KBM-7 (cell line): ENCODE measurements at regions not wholly inside any gene's neighbourhood (a gene's known extent, or its start where the extent isn't known, plus 50 kb on each side); places are given as distances from the start of the nearest gene placed in this dataset.

Experiments used
- DNase-seq: peaks from one replicate; pipeline ENCODE4 v3.0.0-alpha.2; 2015
- in situ Hi-C: fragments of 300-500 bp; cut with MboI; formaldehyde crosslinking; loops from 2 replicates; pipeline ENCODE4 v1.14.3; 2020; ENCODE audit warnings: low sequenced_read_pairs, low pct_unique_long_range_greater_than_20kb, mixed read lengths

- in situ Hi-C loops = no loop called here
Measured at GRCh38 chr22:47561115-47561675, 798.7 kb downstream of the TBC1D22A start.

GRCh38 chr22:47558828-47559700 lies 796.6 kb downstream of the TBC1D22A start:
- in situ Hi-C loops = no loop called here
- no peak for DNase-seq

More at GRCh38 chr22:47561115-47561675, 798.7 kb downstream of the TBC1D22A start:
- DNase-seq = no peak

DNA sequence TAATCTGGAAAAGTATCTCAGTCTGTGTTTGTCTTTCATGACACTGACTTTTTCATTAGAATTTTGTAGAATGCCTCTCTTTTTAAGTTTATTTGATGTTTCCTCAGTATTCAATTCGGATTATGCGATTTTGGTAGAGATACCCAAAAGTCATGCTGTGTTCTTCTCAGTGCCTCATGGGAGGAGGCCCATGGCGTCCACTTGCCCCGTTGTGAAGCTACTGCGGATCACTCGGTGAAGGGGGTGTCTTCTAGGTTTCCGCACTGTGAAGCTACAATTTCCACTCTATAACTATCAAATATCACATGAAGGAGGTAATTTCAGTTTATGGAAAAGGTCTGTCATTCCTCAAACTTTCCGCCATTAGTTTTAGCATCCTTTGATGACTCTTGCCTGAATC lies 794.0 kb downstream of the TBC1D22A start:
- in situ Hi-C loops = no loop called here

GRCh38 chr22:47553436-47553835 lies 791.0 kb downstream of the TBC1D22A start:
- DNase-seq = no peak
- in situ Hi-C loops = no loop called here

More for the DNA sequence above, 794.0 kb downstream of the TBC1D22A start:
- no peak for DNase-seq

- DNase-seq = no peak
- in situ Hi-C loops = no loop called here
Measured at GRCh38 chr22:47552541-47553205, 790.2 kb downstream of the TBC1D22A start.

GRCh38 chr22:47552024-47552423 lies 789.6 kb downstream of the TBC1D22A start:
- no peak for DNase-seq
- in situ Hi-C loops = no loop called here

DNA sequence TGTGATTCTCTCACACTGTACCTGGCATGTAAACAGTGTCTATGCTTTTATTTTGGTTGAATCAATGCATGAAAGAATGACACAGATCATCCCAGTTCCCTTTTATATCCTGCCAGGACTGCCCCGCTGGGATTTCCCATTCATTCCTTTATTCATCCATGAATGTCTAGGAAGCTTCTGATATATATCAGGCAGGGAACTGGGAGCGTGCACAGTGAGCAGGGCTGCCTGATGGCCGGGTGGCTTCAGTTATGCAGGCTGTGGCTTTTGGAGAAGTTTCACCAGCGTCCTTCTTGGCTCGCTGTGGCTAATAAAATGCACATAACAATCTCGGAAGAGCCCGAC lies 789.0 kb downstream of the TBC1D22A start:
- no peak for DNase-seq
- in situ Hi-C loops = no loop called here

- no peak for DNase-seq
Measured at GRCh38 chr22:47550524-47551430, 788.3 kb downstream of the TBC1D22A start.

DNA sequence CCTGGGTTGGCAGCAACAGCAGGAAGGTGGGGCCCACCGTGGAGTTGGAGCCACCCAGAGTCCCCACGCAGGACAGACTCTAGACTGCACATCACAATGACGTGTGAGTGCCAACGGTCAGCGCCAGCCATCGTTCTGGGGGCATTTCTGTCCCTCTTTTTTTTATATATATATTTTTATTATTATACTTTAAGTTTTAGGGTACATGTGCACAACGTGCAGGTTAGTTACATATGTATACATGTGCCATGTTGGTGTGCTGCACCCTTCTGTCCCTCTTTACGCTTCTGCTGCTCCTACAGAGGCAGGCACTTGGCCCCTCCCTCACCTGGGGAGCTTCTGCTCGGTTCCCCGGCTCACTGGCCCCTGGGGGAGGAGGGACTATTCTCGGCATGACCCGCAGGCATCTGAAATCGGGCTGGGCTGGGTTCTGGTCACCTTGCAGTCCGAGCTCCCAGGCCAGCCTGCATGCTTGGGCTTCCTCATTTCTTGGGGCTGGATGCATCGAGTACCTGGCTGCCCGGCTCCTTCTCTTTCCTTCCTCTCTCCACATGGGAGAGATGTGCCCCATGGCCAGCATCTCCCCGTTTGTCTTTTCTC lies 787.4 kb downstream of the TBC1D22A start:
- DNase-seq = no peak
- in situ Hi-C loops = no loop called here

More at GRCh38 chr22:47550524-47551430, 788.3 kb downstream of the TBC1D22A start:
- in situ Hi-C loops = no loop called here

DNA sequence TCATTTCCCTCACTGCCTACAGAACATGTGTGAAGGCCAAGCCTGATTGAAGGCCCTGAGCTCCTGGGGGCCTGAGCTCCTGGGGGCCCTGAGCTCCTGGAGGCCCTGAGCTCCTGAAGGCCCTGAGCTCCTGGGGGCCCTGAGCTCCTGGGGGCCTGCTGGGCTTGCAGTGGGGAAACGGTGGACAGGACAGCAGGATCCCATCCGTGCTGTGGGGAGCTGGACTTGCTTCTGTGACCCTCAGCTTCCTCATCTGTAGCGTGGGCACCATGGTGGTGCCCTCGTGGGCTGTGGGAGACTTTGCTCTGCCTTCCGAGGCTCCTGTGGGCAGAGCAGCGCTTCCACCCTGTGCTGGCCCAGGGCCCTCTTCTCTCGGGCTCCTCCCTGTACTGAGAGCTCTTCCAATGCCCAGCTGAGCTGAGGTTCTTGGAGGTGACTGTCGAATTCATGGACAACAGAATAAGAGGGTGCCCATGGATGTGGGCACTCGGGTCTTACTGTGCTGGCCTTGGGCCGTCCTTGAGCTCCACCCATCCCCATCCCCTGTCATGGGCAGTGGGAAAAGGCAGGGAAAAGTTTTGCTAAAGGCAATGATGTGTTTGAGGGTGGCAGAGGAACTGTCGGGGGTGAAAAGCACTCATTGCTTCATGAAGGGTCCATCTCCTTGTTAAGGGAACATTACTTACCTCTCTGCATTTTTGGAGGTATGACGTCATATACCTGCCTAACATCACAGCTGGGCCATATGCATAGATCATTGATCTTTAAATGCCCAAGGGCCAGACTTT lies 786.7 kb downstream of the TBC1D22A start:
- in situ Hi-C loops = no loop called here
- no peak for DNase-seq

GRCh38 chr22:47547881-47548650 lies 785.6 kb downstream of the TBC1D22A start:
- no peak for DNase-seq
- in situ Hi-C loops = no loop called here

DNA sequence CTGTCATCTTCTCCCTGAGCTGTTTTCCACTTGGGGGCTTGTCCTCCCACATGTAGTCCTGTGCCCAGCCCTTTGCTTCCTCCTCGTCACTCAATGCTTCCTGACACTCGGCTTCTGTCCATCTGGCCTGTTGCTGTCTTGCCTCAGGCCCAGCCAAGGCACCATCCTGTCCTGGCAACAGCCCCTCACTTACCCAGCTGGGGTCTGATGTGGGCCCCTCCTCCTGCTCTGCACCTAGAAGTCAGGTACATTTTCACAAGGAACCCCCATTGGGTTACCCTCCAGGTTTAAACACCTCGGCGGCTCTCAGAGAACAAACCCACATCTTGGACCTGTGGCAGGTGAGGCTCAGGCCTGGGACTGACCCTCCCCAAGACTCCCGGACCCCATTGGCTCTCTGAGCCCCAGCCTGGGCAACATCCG lies 784.8 kb downstream of the TBC1D22A start:
- in situ Hi-C loops = no loop called here
- no peak for DNase-seq

DNA sequence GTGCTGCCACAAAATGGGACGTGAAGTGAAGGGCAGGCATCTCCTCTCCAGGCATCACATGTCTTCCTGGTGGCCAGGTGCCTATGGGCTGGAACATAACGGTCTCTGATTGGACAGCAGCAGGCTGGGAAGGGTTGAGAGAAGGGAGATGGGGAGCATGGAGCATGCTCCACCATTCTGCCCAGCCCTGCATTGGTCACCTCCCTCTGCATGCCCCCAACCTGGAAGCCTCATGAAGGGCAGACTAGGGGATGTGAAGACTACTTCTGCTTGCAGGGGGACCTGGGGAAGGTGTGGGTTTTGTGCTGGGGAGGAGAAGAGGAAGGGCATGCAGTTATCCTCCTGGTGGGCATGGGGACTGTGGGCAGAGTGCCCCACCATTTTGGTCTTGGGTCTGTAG lies 782.2 kb downstream of the TBC1D22A start:
- in situ Hi-C loops = no loop called here

GRCh38 chr22:47543447-47543846 lies 781.0 kb downstream of the TBC1D22A start:
- DNase-seq = no peak
- in situ Hi-C loops = no loop called here

More for the DNA sequence above, 782.2 kb downstream of the TBC1D22A start:
- no peak for DNase-seq

- in situ Hi-C loops = no loop called here
- no peak for DNase-seq
Measured at GRCh38 chr22:47540011-47540410, 777.6 kb downstream of the TBC1D22A start.

GRCh38 chr22:47539374-47539773 lies 776.9 kb downstream of the TBC1D22A start:
- in situ Hi-C loops = no loop called here
- DNase-seq = no peak

DNA sequence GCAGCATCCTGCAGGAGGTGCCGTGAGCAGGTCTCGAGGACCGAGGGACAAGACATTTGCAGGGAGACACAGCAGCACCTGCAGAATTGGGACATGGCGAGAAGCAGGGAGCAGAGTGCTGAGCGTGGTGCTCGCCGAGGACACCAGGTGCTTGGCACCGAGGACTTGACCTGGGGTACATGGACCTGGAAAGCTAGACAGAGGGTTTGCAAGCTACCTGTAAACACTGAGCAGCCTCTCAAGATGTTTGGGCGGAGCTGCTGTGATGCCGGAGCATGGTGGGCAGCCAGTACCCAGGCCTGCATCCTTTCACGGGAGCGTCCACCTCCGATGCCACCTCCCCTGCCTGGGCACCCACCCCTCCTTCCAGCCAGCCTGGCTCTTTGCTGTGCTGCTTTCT lies 773.2 kb downstream of the TBC1D22A start:
- no peak for DNase-seq
- in situ Hi-C loops = no loop called here
